ENCODE measurements at regions not wholly inside any gene's neighbourhood (a gene's known extent, or its start where the extent isn't known, plus 50 kb on each side); places are given as distances from the start of the nearest gene placed in this dataset.

- H3K4me3 ChIP-seq (ENCODE audit: low read length): no peak overlapping the region
- no peak for DNase-seq (ENCODE audit: low read depth)
- no peak for TF ChIP-seq CTCF (conservative IDR thresholded peaks at IDR 0.05; ENCODE audit: low read depth, low read length)
Measured at GRCh38 chr6:121600389-121601168, 165.1 kb downstream of the GJA1 start.

- no peak overlapping the region for H3K4me3 ChIP-seq (ENCODE audit: low read length)
Measured at GRCh38 chr6:121603486-121603885, 168.0 kb downstream of the GJA1 start.

GRCh38 chr6:121607721-121608120 is 172.3 kb downstream of the GJA1 start:
- no peak for DNase-seq (ENCODE audit: low read depth)
- no peak for TF ChIP-seq CTCF (conservative IDR thresholded peaks at IDR 0.05; ENCODE audit: low read depth, low read length)
- H3K4me3 ChIP-seq (ENCODE audit: low read length): no peak overlapping the region

More at GRCh38 chr6:121603486-121603885, 168.0 kb downstream of the GJA1 start:
- DNase-seq (ENCODE audit: low read depth): no peak
- no peak for TF ChIP-seq CTCF (conservative IDR thresholded peaks at IDR 0.05; ENCODE audit: low read depth, low read length)

- TF ChIP-seq CTCF (conservative IDR thresholded peaks at IDR 0.05; ENCODE audit: low read depth, low read length): no peak
- H3K4me3 ChIP-seq (ENCODE audit: low read length): no peak overlapping the region
- DNase-seq (ENCODE audit: low read depth): no peak
Measured at GRCh38 chr6:121608270-121608669, 172.8 kb downstream of the GJA1 start.

- no peak for TF ChIP-seq CTCF (conservative IDR thresholded peaks at IDR 0.05; ENCODE audit: low read depth, low read length)
- DNase-seq (ENCODE audit: low read depth): no peak
- H3K4me3 ChIP-seq (ENCODE audit: low read length): no peak overlapping the region
Measured at GRCh38 chr6:121609281-121609680, 173.8 kb downstream of the GJA1 start.

- no peak for TF ChIP-seq CTCF (conservative IDR thresholded peaks at IDR 0.05; ENCODE audit: low read depth, low read length)
- DNase-seq (ENCODE audit: low read depth): no peak
- H3K4me3 ChIP-seq (ENCODE audit: low read length): no peak overlapping the region
Measured at GRCh38 chr6:121612927-121613326, 177.5 kb downstream of the GJA1 start.

GRCh38 chr6:121614115-121614514 is 178.7 kb downstream of the GJA1 start:
- no peak for TF ChIP-seq CTCF (conservative IDR thresholded peaks at IDR 0.05; ENCODE audit: low read depth, low read length)
- no peak overlapping the region for H3K4me3 ChIP-seq (ENCODE audit: low read length)
- DNase-seq (ENCODE audit: low read depth): no peak
